PFSK-1 (cell line): ENCODE measurements at regions not wholly inside any gene's neighbourhood (a gene's known extent, or its start where the extent isn't known, plus 50 kb on each side); places are given as distances from the start of the nearest gene placed in this dataset.

ENCODE experiments used
- FOXP2 ChIP-seq: optimal IDR thresholded peaks from 2 replicates; pipeline ENCODE3; 2011; ENCODE audit warnings: borderline replicate concordance, control low read depth, inconsistent platforms; ENCODE audit not compliant: insufficient read depth; ENCODE audit errors: extremely low read length, extremely low read depth
- POLR2AphosphoS5 ChIP-seq: IDR thresholded peaks from 2 replicates; pipeline ENCODE4 v1.6.1; 2012; ENCODE audit warnings: low read depth, mild to moderate bottlenecking, control low read depth, low read length, moderate library complexity
- SIN3A ChIP-seq: IDR thresholded peaks from 2 replicates; pipeline ENCODE4 v1.6.1; 2012; ENCODE audit warnings: mild to moderate bottlenecking, low read length, moderate library complexity, borderline replicate concordance; ENCODE audit not compliant: insufficient read depth
- TAF1 ChIP-seq: IDR thresholded peaks from 2 replicates; pipeline ENCODE4 v1.6.1; 2012; ENCODE audit warnings: low read length, control low read depth, borderline replicate concordance; ENCODE audit not compliant: insufficient read depth
- TF ChIP-seq, protein P1 (sequence below), 2 experiments: IDR thresholded peaks; 2 replicates each; pipeline versions ENCODE4 v1.6.1 to v1.8.0; 2011 to 2012; ENCODE audit warnings: low read depth in 2 of 2, low read length in 2 of 2, control low read depth in 1 of 2, inconsistent platforms in 1 of 2, mild to moderate bottlenecking in 1 of 2, moderate library complexity in 1 of 2; ENCODE audit not compliant: insufficient read depth in 1 of 2

DNA sequence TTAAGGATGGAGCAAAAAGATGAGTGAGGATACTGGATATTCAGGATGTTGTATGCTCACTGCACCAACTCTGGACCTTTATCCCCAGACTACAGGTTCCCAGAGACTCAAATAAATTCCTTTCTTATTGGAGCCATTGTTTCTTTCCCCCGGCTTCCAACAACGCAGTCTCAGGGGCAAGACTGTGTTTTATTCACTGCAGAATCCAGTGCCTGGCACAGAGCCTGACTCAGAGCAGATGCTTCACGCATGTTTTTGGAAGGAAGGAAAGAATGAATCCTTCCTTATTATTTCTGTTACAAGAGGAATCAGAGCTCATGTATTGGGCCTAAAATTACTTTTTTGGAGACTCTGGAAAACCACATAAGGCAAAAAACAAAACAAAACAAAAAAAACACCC, 96.0 kb upstream of the VGLL4 start:
- no peak for TF ChIP-seq FOXP2
- TF ChIP-seq TAF1 = no peak
- TF ChIP-seq, protein P1, sequence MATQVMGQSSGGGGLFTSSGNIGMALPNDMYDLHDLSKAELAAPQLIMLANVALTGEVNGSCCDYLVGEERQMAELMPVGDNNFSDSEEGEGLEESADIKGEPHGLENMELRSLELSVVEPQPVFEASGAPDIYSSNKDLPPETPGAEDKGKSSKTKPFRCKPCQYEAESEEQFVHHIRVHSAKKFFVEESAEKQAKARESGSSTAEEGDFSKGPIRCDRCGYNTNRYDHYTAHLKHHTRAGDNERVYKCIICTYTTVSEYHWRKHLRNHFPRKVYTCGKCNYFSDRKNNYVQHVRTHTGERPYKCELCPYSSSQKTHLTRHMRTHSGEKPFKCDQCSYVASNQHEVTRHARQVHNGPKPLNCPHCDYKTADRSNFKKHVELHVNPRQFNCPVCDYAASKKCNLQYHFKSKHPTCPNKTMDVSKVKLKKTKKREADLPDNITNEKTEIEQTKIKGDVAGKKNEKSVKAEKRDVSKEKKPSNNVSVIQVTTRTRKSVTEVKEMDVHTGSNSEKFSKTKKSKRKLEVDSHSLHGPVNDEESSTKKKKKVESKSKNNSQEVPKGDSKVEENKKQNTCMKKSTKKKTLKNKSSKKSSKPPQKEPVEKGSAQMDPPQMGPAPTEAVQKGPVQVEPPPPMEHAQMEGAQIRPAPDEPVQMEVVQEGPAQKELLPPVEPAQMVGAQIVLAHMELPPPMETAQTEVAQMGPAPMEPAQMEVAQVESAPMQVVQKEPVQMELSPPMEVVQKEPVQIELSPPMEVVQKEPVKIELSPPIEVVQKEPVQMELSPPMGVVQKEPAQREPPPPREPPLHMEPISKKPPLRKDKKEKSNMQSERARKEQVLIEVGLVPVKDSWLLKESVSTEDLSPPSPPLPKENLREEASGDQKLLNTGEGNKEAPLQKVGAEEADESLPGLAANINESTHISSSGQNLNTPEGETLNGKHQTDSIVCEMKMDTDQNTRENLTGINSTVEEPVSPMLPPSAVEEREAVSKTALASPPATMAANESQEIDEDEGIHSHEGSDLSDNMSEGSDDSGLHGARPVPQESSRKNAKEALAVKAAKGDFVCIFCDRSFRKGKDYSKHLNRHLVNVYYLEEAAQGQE (IDR thresholded peaks at IDR 0.05; ENCODE audit: insufficient read depth in 1 of 2, low read depth in 2 of 2, low read length in 2 of 2) = no peak
- TF ChIP-seq POLR2AphosphoS5 = no peak
- no peak for TF ChIP-seq SIN3A

DNA sequence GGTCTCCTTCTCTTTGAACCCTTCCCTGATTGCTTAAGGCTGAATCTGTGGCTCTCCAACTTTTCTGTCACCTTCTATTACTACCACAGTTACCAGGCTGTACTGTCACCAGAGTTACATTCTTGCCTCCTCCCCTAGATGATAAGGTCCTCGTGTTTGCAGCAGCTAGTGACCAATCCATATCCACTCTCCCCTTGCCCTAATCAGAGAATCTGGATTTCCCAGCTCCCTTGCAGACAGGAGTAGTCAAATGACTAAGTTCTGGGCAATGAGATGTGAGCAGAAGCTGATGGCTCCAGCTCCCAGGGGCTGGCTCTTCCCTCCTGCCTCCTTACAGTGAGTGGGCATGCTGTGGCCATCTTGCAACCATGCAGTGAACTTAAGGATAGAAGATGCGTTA, 95.4 kb upstream of the VGLL4 start:
- no peak for TF ChIP-seq TAF1
- no peak for TF ChIP-seq POLR2AphosphoS5
- no peak for TF ChIP-seq FOXP2
- TF ChIP-seq SIN3A = no peak
- TF ChIP-seq, protein P1 (IDR thresholded peaks at IDR 0.05; ENCODE audit: insufficient read depth in 1 of 2, low read depth in 2 of 2, low read length in 2 of 2) = no peak

DNA sequence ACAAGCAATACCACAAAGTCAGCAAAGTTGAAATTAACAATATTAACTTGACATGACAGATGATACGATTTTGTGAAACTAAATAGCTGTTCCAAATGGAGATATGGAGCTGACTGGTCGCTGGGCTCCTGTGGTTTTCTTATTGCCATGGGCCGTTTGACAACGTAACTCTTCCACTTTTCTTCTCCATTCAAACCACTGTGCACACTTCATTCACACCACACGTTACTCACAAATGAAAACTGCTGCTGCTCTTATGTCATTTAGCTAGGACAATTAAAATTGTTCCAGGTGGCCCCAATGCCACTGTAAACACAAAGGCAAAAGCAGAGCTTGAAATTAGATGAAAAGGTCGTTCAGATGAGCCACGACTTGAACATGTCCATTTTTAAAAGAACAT, 94.0 kb upstream of the VGLL4 start:
- TF ChIP-seq SIN3A (no peak), TAF1 (no peak), FOXP2 (no peak)

DNA sequence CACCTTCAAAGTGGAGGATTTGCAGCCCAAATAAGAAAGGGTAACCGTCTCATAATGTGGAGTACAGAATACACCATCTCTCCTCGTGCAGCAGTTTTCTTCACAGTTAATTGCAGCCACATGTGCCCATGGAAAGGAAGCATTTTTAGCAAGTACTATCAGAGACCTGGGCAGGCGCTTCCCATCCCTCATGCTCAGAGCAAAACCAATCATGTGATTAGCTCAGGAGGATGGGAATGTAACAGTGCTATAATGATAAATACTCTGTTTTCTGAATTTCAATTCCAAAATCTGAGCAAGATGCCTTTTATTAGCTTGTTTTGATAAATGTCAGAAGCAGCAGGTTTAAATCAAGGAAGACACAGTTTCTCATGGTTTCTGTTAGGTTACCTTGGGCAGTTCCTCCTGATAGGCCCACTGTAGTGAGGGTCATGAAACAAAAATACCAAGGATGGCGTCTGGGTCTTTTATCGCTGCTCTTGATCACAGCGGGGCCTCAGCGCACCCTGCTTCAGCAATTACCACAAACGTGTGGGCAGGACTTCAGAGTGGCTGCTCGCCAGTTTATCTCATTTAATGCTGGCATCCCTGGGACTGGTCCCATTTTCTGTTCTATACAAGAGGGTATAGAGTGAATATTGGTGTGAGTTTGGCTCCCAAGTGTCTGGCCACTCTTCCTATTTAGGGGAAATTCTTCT, 92.6 kb upstream of the VGLL4 start:
- TF ChIP-seq FOXP2 (no peak), TAF1 (no peak), POLR2AphosphoS5 (no peak), SIN3A (no peak)
- TF ChIP-seq, protein P1 (IDR thresholded peaks at IDR 0.05; ENCODE audit: insufficient read depth in 1 of 2, low read depth in 2 of 2, low read length in 2 of 2) = no peak

DNA sequence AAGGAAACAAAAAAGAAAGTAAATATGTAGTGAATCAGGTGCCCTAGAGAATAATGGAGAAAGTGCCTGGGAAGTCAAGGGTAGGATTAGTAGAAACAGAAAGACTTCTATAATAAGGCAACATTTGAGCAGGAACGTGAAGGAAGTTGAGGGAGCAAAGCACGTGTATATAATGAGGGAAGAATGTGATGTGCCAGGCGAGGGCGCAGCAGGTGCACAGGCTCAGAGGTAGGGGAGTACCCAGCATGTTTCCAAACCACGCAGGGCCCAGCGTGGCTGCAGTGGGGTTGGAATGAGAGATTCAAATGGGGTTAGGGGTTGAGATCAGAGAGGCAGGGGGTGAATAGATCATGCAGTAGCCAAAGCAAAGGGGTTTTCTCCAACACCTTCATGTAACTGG, 91.9 kb upstream of the VGLL4 start:
- TF ChIP-seq, protein P1 (IDR thresholded peaks at IDR 0.05; ENCODE audit: insufficient read depth in 1 of 2, low read depth in 2 of 2, low read length in 2 of 2) = no peak
- TF ChIP-seq SIN3A (no peak), TAF1 (no peak), POLR2AphosphoS5 (no peak), FOXP2 (no peak)
